Tibial nerve (tissue), 4 donors: ENCODE measurements at regions not wholly inside any gene's neighbourhood (a gene's known extent, or its start where the extent isn't known, plus 50 kb on each side); places are given as distances from the start of the nearest gene placed in this dataset.
A peak's percentile ranks its signal among the peaks of the same experiment; 100 is the strongest.

ENCODE experiments used
- EP300 ChIP-seq, 2 donors: sonication (generic); formaldehyde crosslinking; IDR thresholded peaks; one replicate each; pipeline ENCODE4 v1.6.1; 2017; ENCODE audit warnings: antibody characterized with exemption in 2 of 2, mild to moderate bottlenecking in 1 of 2
- POLR2A ChIP-seq, 2 donors: fragments of 450-650 bp; IDR thresholded peaks; one replicate each; pipeline ENCODE4 v1.6.1; 2017; ENCODE audit warnings: antibody characterized with exemption in 2 of 2, mild to moderate bottlenecking in 2 of 2, moderate library complexity in 2 of 2
- TF ChIP-seq, protein P1 (sequence below), 5 experiments: fragments of 200-600 bp in 3 of 5; fragments of 450-650 bp in 2 of 5; sonication (generic) in 3 of 5; IDR thresholded peaks; one replicate each; pipeline ENCODE4 v1.5.1; 2016 to 2019; ENCODE audit warnings: antibody characterized with exemption in 5 of 5, mild to moderate bottlenecking in 3 of 5, moderate library complexity in 2 of 5

DNA sequence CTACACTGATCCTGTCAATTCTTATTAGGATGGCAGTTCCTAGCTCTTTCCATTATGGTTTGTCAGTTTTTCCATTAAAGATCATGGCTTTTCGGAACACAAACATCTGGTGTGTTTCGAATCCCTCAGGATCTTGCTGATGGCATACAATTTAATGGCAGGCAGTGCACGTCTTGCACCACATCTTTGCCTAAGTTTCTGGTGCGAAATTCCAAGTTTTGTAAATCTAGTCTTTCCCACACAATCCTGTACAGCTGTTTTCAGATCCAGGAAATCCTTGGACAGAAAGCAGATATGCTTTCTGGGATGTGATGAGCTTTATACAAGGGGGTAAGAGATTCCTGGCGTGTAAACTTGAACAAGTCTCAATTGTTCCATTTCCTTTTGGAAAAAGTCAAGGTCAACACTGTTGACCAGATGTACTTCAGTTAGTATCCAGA lies 224.3 kb upstream of the PHYHIPL start:
- TF ChIP-seq POLR2A (IDR thresholded peaks at IDR 0.05) (no peak), EP300 (IDR thresholded peaks at IDR 0.05) (peak in 1 of 2 donors; percentile 73)
- TF ChIP-seq, protein P1, sequence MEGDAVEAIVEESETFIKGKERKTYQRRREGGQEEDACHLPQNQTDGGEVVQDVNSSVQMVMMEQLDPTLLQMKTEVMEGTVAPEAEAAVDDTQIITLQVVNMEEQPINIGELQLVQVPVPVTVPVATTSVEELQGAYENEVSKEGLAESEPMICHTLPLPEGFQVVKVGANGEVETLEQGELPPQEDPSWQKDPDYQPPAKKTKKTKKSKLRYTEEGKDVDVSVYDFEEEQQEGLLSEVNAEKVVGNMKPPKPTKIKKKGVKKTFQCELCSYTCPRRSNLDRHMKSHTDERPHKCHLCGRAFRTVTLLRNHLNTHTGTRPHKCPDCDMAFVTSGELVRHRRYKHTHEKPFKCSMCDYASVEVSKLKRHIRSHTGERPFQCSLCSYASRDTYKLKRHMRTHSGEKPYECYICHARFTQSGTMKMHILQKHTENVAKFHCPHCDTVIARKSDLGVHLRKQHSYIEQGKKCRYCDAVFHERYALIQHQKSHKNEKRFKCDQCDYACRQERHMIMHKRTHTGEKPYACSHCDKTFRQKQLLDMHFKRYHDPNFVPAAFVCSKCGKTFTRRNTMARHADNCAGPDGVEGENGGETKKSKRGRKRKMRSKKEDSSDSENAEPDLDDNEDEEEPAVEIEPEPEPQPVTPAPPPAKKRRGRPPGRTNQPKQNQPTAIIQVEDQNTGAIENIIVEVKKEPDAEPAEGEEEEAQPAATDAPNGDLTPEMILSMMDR (IDR thresholded peaks at IDR 0.05) = no peak
